GM23338 (cell line): ENCODE measurements at regions not wholly inside any gene's neighbourhood (a gene's known extent, or its start where the extent isn't known, plus 50 kb on each side); places are given as distances from the start of the nearest gene placed in this dataset.
"Not testable (repeated sequence)": the region's sequence is repeated elsewhere in the genome, so short reads cannot be mapped to it uniquely, and the experiment has no call there.

Experiments used
- CREB1 ChIP-seq: fragments of 250-450 bp; sonication (Bioruptor Pico); IDR thresholded peaks from 2 replicates; pipeline ENCODE4 v1.5.0; 2020; ENCODE audit warnings: low read depth, mild to moderate bottlenecking, moderate library complexity
- ETS1 ChIP-seq: IDR thresholded peaks from 2 replicates; pipeline ENCODE4 v1.6.1; 2016; ENCODE audit warnings: antibody characterized with exemption
- EZH2 ChIP-seq: fragments of 200-600 bp; sonication (generic); IDR thresholded peaks from one replicate; pipeline ENCODE4 v1.8.0; 2017; ENCODE audit warnings: antibody characterized with exemption, mild to moderate bottlenecking, low read depth; ENCODE audit not compliant: unreplicated experiment
- EZH2phosphoT487 ChIP-seq: fragments of 200-600 bp; sonication (generic); IDR thresholded peaks from one replicate; pipeline ENCODE4 v1.8.1; 2018; ENCODE audit warnings: antibody characterized with exemption; ENCODE audit not compliant: unreplicated experiment
- JUNB ChIP-seq: IDR thresholded peaks from one replicate; pipeline ENCODE4 v1.6.1; 2016; ENCODE audit warnings: antibody characterized with exemption; ENCODE audit not compliant: unreplicated experiment
- NANOG ChIP-seq: IDR thresholded peaks from 2 replicates; pipeline ENCODE4 v1.6.1; 2016; ENCODE audit warnings: antibody characterized with exemption, borderline replicate concordance
- POLR2AphosphoS5 ChIP-seq: IDR thresholded peaks from 2 replicates; pipeline ENCODE4 v1.6.1; 2016; ENCODE audit warnings: antibody characterized with exemption, low read depth
- REST ChIP-seq: IDR thresholded peaks from one replicate; pipeline ENCODE4 v1.6.1; 2018; ENCODE audit warnings: antibody characterized with exemption; ENCODE audit not compliant: unreplicated experiment
- TF ChIP-seq, protein P1 (sequence below), 2 experiments: fragments of 200-600 bp in 1 of 2; sonication (generic) in 1 of 2; conservative IDR thresholded peaks; 2 replicates each; pipeline versions ENCODE4 v1.5.1 to v1.6.1; 2016 to 2017; ENCODE audit warnings: antibody characterized with exemption in 2 of 2, low read depth in 2 of 2, mild to moderate bottlenecking in 2 of 2, moderate library complexity in 1 of 2
- TF ChIP-seq, protein P2 (sequence below): fragments of 250-450 bp; sonication (Bioruptor Pico); IDR thresholded peaks from 2 replicates; pipeline ENCODE4 v1.5.0; 2020; ENCODE audit warnings: mild to moderate bottlenecking, moderate library complexity

DNA sequence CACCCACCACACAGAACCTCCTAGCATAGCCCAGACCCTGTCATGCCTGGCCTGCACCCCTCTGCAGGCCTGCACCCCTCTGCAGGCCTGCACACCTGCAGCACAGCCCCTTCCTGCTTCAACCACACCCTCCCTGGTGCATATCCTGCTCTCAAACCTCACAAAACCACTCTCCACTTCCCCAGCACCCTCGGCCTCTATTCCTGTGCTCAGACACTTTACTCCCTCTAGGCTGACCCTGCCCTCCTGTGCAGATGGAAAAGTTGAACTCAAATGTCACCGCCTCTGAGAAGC, 292.0 kb downstream of the GOLGA6L6 start:
- TF ChIP-seq, protein P1, sequence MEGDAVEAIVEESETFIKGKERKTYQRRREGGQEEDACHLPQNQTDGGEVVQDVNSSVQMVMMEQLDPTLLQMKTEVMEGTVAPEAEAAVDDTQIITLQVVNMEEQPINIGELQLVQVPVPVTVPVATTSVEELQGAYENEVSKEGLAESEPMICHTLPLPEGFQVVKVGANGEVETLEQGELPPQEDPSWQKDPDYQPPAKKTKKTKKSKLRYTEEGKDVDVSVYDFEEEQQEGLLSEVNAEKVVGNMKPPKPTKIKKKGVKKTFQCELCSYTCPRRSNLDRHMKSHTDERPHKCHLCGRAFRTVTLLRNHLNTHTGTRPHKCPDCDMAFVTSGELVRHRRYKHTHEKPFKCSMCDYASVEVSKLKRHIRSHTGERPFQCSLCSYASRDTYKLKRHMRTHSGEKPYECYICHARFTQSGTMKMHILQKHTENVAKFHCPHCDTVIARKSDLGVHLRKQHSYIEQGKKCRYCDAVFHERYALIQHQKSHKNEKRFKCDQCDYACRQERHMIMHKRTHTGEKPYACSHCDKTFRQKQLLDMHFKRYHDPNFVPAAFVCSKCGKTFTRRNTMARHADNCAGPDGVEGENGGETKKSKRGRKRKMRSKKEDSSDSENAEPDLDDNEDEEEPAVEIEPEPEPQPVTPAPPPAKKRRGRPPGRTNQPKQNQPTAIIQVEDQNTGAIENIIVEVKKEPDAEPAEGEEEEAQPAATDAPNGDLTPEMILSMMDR (conservative IDR thresholded peaks at IDR 0.05; ENCODE audit: low read depth in 2 of 2) = not testable (repeated sequence)
- not testable (repeated sequence) for TF ChIP-seq JUNB; POLR2AphosphoS5; REST; EZH2; EZH2phosphoT487; CREB1 (CRISPR knock-in tag); NANOG; ETS1
- TF ChIP-seq, protein P2, sequence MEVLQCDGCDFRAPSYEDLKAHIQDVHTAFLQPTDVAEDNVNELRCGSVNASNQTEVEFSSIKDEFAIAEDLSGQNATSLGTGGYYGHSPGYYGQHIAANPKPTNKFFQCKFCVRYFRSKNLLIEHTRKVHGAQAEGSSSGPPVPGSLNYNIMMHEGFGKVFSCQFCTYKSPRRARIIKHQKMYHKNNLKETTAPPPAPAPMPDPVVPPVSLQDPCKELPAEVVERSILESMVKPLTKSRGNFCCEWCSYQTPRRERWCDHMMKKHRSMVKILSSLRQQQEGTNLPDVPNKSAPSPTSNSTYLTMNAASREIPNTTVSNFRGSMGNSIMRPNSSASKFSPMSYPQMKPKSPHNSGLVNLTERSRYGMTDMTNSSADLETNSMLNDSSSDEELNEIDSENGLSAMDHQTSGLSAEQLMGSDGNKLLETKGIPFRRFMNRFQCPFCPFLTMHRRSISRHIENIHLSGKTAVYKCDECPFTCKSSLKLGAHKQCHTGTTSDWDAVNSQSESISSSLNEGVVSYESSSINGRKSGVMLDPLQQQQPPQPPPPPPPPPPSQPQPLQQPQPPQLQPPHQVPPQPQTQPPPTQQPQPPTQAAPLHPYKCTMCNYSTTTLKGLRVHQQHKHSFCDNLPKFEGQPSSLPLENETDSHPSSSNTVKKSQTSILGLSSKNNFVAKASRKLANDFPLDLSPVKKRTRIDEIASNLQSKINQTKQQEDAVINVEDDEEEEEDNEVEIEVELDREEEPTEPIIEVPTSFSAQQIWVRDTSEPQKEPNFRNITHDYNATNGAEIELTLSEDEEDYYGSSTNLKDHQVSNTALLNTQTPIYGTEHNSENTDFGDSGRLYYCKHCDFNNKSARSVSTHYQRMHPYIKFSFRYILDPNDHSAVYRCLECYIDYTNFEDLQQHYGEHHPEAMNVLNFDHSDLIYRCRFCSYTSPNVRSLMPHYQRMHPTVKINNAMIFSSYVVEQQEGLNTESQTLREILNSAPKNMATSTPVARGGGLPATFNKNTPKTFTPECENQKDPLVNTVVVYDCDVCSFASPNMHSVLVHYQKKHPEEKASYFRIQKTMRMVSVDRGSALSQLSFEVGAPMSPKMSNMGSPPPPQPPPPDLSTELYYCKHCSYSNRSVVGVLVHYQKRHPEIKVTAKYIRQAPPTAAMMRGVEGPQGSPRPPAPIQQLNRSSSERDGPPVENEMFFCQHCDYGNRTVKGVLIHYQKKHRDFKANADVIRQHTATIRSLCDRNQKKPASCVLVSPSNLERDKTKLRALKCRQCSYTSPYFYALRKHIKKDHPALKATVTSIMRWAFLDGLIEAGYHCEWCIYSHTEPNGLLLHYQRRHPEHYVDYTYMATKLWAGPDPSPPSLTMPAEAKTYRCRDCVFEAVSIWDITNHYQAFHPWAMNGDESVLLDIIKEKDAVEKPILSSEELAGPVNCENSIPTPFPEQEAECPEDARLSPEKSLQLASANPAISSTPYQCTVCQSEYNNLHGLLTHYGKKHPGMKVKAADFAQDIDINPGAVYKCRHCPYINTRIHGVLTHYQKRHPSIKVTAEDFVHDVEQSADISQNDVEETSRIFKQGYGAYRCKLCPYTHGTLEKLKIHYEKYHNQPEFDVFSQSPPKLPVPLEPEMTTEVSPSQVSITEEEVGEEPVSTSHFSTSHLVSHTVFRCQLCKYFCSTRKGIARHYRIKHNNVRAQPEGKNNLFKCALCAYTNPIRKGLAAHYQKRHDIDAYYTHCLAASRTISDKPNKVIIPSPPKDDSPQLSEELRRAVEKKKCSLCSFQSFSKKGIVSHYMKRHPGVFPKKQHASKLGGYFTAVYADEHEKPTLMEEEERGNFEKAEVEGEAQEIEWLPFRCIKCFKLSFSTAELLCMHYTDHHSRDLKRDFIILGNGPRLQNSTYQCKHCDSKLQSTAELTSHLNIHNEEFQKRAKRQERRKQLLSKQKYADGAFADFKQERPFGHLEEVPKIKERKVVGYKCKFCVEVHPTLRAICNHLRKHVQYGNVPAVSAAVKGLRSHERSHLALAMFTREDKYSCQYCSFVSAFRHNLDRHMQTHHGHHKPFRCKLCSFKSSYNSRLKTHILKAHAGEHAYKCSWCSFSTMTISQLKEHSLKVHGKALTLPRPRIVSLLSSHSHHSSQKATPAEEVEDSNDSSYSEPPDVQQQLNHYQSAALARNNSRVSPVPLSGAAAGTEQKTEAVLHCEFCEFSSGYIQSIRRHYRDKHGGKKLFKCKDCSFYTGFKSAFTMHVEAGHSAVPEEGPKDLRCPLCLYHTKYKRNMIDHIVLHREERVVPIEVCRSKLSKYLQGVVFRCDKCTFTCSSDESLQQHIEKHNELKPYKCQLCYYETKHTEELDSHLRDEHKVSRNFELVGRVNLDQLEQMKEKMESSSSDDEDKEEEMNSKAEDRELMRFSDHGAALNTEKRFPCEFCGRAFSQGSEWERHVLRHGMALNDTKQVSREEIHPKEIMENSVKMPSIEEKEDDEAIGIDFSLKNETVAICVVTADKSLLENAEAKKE (CRISPR knock-in tag) = not testable (repeated sequence)
